Activated T-helper 1 cell treated with anti-CD3 and anti-CD28 coated beads, Interleukin-12 subunit alpha, Interleukin-12 subunit beta, Interleukin-2, Interleukin-4 antibody, amounts not matched to agents 30 ng/mL and 10 ng/mL and 1 ng/mL, durations not matched to agents 14 hours and 24 hours and 36 hours (primary cell): ENCODE measurements at regions not wholly inside any gene's neighbourhood (a gene's known extent, or its start where the extent isn't known, plus 50 kb on each side); places are given as distances from the start of the nearest gene placed in this dataset.
"Not testable (repeated sequence)": the region's sequence is repeated elsewhere in the genome, so short reads cannot be mapped to it uniquely, and the experiment has no call there.

ENCODE experiments used
- DNase-seq: peaks from one replicate; pipeline ENCODE4 v3.0.0; 2021; ENCODE audit warnings: low spot score
- H3K27ac Mint-ChIP-seq: one replicate; pipeline ENCODE4 v1.8.0; 2021; ENCODE audit warnings: mild to moderate bottlenecking, mixed read lengths
- H3K27me3 Mint-ChIP-seq: one replicate; pipeline ENCODE4 v1.8.0; 2022; ENCODE audit warnings: mild to moderate bottlenecking, moderate library complexity, mixed read lengths; ENCODE audit not compliant: insufficient read depth
- H3K36me3 Mint-ChIP-seq: one replicate; pipeline ENCODE4 v1.8.0; 2021; ENCODE audit warnings: low read depth, mixed read lengths
- H3K4me1 Mint-ChIP-seq: one replicate; pipeline ENCODE4 v1.8.0; 2021; ENCODE audit warnings: low read depth, mixed read lengths
- H3K4me3 Mint-ChIP-seq: one replicate; pipeline ENCODE4 v1.8.0; 2021; ENCODE audit warnings: mild to moderate bottlenecking, moderate library complexity, mixed read lengths
- H3K9me3 Mint-ChIP-seq: one replicate; pipeline ENCODE4 v1.8.0; 2021; ENCODE audit warnings: mixed read lengths
- intact Hi-C: fragments of 100-400 bp; cut with micrococcal nuclease; formaldehyde crosslinking; loops from one replicate; pipeline ENCODE4 v1.15.1; 2024

DNA sequence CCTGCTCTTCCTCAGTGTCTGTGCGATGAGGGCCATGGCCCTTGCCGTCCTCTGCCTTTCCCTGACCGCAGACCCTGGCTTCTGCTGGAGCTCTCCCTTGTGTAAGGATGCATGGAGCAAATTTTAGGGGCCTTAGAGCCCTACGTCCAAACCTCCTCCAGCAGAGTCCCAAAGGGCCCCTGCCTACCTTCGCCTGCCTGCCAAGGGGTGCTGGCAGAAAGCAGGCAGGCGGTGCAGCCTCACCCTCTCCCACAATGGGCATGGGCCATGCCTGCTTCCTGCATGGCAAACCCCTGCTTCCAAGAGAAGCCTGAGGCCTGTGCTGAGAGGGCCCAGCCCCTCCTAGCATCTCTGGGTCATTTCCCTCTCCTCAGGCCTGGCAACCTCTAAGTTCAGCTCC is 71.3 kb upstream of the FGF3 start:
- Mint-ChIP-seq H3K36me3 (no peaks in the 10 kb centered on the region), H3K4me3 (no peak overlapping the region), H3K9me3 (no peaks in the 10 kb centered on the region), H3K27me3 (peaks cover 7% of the 10 kb centered on the region), H3K4me1 (no peaks in the 10 kb centered on the region), H3K27ac (no peak overlapping the region)
- DNase-seq = no peak
- intact Hi-C loops = no loop called here

DNA sequence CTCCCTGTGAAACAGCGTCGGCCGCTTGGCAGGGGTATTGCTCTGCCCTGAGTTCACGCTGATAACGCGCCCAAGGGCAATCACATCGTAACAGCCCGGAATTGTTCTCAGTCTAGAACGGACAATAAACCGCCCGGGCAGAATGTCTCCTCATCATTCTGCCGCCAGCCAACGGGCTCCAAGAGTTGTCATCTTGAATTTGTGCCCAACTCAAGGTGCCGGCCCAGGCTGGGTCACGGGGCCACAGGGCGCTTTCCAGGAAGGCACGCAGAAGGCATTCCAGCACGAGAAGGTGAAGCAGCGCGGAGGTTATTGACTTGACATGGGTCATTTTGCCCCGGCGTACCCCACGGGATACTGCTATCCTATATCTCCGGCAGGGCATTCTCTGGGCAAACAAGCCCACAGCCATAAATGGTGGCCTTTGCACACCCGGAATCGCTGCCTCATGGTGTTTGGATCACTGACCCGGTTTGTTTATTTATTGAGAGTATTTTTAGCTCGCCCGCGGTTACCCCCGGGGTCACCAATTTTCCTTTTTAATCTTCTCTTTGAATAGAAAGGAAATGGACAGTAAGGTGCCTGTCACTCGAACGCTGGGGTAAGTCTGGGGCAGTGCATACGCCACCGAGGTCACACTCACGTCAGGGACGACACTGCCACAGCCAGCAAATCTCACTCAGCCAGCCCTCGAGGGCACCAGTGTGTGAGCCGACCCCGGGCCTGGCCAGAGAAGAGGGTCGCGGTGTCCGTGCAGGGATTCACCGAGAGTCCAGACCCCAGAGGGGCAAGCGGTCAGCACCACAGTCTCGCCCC is 72.4 kb upstream of the FGF3 start:
- Mint-ChIP-seq H3K4me1 (no peaks in the 10 kb centered on the region), H3K27me3 (peaks cover 10% of the 10 kb centered on the region), H3K4me3 (no peak overlapping the region), H3K27ac (no peak overlapping the region), H3K9me3 (no peaks in the 10 kb centered on the region), H3K36me3 (no peaks in the 10 kb centered on the region)
- intact Hi-C loops = no loop called here
- no peak for DNase-seq

DNA sequence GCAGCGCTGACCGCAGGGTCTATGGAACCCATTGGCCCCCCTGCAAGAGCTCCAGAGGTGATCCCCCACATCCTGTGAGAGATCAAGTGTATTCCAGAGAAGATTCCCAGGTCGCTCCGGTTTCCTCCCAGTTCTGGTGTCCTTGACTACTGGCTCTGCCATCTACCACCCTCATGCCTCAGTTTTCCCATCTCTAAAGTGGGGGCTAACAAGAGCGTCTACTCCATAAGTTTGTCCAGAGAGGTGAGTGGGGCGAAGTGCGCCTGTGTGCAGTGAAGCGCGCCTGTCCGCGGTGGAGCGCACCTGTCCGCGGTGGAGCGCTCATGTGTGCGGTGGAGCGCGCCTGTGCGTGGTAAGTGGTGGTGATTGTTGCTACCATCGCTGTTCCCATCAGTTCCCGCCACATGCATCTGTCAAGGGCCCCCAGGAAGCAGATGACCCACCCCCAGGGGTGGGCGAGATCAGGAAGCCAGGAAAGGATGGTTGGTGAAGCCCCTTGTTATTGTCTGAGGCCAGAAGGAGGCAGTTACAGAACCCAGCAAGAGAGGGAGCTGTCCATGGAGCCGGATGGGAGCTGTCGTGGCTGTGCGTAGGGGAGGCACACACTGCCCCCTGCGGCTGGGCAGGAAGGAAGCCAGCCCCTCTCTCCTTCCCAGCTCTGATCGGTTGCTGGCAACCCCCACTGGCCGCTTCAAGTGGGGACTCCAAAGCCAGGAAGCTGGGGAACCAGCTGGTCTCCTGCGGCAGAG is 73.2 kb upstream of the FGF3 start:
- no peaks in the 10 kb centered on the region for H3K9me3 Mint-ChIP-seq
- H3K27ac Mint-ChIP-seq = no peak overlapping the region
- H3K4me3 Mint-ChIP-seq = no peak overlapping the region
- intact Hi-C loops = no loop called here
- no peaks in the 10 kb centered on the region for H3K36me3 Mint-ChIP-seq
- H3K27me3 Mint-ChIP-seq = peaks cover 14% of the 10 kb centered on the region
- H3K4me1 Mint-ChIP-seq = no peaks in the 10 kb centered on the region
- no peak for DNase-seq

DNA sequence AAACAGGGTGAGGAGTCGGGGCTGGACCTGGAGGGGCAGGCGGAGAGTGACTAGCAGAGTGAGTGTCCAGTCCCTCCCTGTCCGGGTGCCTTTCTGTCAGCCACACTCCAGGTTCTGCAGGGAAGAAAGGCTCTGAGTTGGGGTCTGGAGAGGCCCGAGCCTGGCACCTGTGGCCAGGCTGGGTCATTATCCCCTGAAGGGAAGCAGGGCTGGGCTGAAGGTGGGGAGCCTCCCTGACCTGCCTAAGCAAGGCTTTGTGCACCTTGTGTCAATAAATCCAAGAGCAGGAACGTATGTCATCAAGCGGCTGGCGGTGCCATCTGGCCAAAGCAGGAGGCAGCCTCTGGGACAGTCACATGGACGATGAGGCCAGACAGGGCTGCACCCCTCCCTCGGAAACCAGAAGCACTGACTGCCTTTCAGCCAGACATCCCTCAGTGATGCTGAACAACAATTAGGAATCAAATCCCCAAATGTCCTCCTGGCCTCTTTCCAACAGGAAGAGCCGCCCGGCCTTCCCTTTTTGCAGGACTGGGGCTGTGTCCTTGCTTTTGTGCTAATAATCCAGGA is 73.9 kb upstream of the FGF3 start:
- no peak overlapping the region for H3K4me3 Mint-ChIP-seq

DNA sequence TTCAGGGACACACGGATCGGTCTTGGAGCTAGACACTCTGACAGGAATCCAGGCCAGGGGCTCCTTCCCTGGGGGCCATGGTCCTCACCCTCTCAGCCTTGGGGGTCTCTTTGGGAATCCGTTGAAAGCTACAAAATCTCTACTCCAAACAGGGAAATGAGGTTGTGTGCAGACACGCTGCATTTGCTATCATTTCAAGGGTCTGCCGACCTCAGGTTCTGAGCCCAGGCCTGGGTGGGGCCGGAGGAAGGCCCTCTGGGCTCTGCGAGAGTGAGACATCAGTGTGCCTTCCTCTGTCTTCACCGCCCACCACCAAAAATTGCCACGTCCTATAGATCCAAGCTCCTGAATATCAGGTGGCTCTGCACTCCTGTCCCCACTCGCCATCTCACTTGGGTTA is 74.4 kb upstream of the FGF3 start:
- H3K27me3 Mint-ChIP-seq = peaks cover 17% of the 10 kb centered on the region
- no peak for DNase-seq
- no peak overlapping the region for H3K27ac Mint-ChIP-seq
- H3K4me1 Mint-ChIP-seq = no peaks in the 10 kb centered on the region
- intact Hi-C loops = no loop called here
- no peaks in the 10 kb centered on the region for H3K9me3 Mint-ChIP-seq
- no peaks in the 10 kb centered on the region for H3K36me3 Mint-ChIP-seq
- H3K4me3 Mint-ChIP-seq = no peak overlapping the region

More for the DNA sequence above, 73.9 kb upstream of the FGF3 start:
- Mint-ChIP-seq H3K27me3 (peaks cover 17% of the 10 kb centered on the region), H3K4me1 (no peaks in the 10 kb centered on the region), H3K9me3 (no peaks in the 10 kb centered on the region), H3K27ac (no peak overlapping the region), H3K36me3 (no peaks in the 10 kb centered on the region)
- DNase-seq = no peak
- intact Hi-C loops = no loop called here

DNA sequence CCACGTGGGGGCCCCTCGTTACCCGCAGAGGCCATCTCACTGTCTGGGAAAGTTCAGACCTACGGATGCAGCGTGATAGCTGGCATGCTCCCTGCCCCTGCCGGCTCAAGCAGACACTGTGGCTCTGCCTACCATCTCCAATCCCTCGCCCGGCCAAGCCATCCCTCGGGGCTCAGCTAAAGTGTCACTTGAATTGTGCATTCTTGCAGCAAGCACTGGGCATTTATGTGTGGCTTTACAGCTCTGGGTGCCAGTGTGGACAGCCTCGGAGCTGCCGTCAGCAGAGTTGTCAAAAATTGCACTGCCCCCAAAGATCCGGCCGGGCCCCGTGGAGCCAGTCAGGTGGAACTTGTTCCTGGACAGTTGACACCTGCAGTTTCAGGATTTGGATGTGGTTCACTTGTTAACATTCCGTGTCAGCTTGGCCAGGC is 75.0 kb upstream of the FGF3 start:
- intact Hi-C loops = no loop called here
- H3K27ac Mint-ChIP-seq = no peak overlapping the region
- H3K36me3 Mint-ChIP-seq = no peaks in the 10 kb centered on the region
- H3K4me3 Mint-ChIP-seq = no peak overlapping the region
- no peaks in the 10 kb centered on the region for H3K9me3 Mint-ChIP-seq
- H3K27me3 Mint-ChIP-seq = peaks cover 17% of the 10 kb centered on the region
- DNase-seq = no peak
- no peaks in the 10 kb centered on the region for H3K4me1 Mint-ChIP-seq

DNA sequence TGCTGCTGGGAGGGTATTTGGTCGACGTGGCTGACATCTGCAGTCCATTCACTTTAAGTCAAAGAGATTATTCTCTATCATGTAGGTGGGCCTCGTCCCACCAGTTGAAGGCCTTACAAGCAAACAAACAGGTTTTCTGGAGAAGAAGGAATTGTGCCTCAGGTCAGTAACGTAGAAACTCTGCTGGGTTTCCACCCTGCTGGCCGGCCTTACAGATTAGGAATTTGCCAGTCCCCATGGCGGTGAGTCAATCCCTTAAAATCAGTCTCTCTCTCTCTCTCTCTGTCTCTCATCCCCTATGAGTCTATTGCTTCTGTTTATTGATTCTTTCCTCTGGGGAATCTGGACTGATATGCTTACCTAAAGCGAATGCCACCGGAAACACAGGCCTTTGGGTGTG is 75.4 kb upstream of the FGF3 start:
- Mint-ChIP-seq H3K4me3 (no peak overlapping the region), H3K9me3 (no peaks in the 10 kb centered on the region), H3K4me1 (no peaks in the 10 kb centered on the region), H3K27ac (no peak overlapping the region), H3K36me3 (no peaks in the 10 kb centered on the region), H3K27me3 (peaks cover 17% of the 10 kb centered on the region)
- DNase-seq = no peak
- intact Hi-C loops = no loop called here

DNA sequence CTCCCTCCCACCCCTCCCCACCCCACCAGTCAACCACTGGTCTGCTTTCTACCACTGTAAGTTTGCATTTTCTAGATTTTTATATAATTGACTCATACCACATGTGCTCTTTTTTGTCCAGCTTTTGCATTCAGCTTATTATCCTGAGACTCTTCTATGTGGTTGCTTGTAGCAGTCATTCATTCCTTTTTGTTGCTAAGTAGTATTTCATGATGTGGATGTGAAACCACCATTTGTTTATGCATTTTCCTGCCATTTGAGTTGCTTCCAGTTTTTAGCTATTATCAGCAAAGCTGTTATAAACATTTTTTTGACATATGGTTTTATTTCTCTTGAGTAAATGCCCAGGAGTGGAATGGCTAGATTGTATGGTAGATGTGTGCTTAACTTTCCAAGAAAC is 77.0 kb upstream of the FGF3 start:
- Mint-ChIP-seq H3K4me3 (no peak overlapping the region), H3K36me3 (no peaks in the 10 kb centered on the region), H3K4me1 (no peaks in the 10 kb centered on the region), H3K27me3 (peaks cover 14% of the 10 kb centered on the region), H3K9me3 (no peaks in the 10 kb centered on the region), H3K27ac (no peak overlapping the region)
- DNase-seq = no peak
- intact Hi-C loops = no loop called here

DNA sequence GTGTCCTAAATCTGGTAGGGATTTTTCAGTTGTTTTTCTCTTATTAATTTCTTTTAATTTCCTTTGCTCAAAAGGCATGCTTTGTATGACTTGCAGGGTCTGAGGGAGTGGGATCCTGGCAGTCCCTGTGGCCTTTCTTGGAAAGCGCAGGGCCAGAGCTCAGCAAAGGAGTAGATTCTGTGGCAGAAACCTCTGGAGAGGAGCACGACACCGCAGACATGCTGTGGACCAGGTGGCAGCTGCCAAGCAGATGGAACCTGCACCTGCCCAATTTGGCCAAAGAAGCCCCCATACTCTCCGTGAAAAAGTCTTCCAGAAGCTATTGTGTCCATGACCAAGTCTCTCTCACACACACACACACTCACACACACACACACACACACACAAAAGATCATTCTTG is 78.9 kb upstream of the FGF3 start:
- H3K36me3 Mint-ChIP-seq = no peaks in the 10 kb centered on the region
- intact Hi-C loops = no loop called here
- no peak overlapping the region for H3K4me3 Mint-ChIP-seq
- peaks cover 14% of the 10 kb centered on the region for H3K27me3 Mint-ChIP-seq
- no peak for DNase-seq
- no peaks in the 10 kb centered on the region for H3K4me1 Mint-ChIP-seq
- no peaks in the 10 kb centered on the region for H3K9me3 Mint-ChIP-seq
- no peak overlapping the region for H3K27ac Mint-ChIP-seq

DNA sequence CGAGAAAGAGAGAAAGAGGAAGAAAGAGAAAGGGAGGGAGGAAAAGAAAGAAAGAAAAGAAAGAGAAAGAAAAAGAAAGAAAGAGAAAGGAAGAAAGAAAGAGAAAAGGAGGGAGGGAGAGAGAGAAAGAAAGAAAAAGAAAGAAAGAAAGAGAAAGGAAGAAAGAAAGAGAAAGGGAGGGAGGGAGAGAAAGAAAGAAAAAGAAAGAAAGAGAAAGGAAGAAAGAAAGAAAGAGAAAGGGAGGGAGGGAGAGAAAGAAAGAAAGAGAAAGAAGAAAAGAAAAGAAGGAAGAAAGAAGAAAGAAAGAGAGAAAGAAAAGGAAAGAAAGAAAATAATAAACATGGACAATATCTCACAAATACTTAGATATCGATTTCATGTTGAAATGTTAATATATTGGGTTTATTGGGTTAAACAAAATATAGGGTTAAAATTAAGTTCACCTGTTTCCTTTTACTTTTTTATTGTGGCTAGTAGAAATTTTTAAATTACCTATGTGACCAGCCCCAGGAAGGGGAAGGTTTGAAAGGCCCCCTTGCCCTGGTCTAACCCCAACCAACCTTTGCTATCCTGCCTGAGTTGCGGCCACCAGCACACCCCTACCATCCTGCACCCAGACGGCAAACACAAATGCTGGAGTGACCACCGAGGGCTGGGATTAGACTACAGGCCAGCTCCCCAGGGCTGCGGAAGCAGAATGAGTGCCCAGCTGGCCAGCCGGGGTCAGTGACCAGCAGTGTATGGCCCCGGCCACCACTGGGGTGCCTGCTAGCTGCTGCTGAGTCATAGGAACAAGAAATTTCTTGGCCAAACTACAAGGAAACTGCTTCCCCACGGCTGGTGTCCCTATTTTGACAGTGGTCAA is 81.0 kb upstream of the FGF3 start:
- intact Hi-C loops = no loop called here
- no peaks in the 10 kb centered on the region for H3K9me3 Mint-ChIP-seq
- no peaks in the 10 kb centered on the region for H3K4me1 Mint-ChIP-seq
- H3K27ac Mint-ChIP-seq = no peak overlapping the region
- DNase-seq = no peak
- H3K27me3 Mint-ChIP-seq = peaks cover 14% of the 10 kb centered on the region
- H3K4me3 Mint-ChIP-seq = no peak overlapping the region
- H3K36me3 Mint-ChIP-seq = no peaks in the 10 kb centered on the region

DNA sequence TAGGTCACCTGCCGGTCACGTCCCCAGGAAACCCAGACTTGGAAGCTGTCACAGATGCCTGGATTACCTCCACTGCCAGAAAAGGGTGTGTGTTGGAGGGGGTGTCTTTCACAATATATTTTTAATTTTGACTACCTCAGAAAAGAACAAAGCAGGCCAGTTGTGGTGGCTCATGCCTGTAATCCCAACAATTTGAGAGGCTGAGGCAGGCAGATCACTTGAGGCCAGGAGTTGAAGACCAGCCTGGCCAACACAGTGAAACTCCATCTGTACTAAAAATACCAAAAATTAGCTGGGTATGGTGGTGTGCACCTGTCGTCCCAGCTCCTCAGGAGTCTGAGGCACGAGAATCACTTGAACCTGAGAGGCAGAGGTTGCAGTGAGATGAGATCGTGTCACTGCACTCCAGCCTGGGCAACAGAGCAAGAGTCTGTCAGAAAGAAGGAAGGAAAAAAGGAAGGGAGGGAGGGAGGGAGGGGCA is 81.6 kb upstream of the FGF3 start:
- H3K9me3 Mint-ChIP-seq, H3K27ac Mint-ChIP-seq, intact Hi-C loops, H3K4me1 Mint-ChIP-seq, H3K4me3 Mint-ChIP-seq, H3K36me3 Mint-ChIP-seq, DNase-seq: not testable (repeated sequence)
- H3K27me3 Mint-ChIP-seq = peaks cover 14% of the 10 kb centered on the region

DNA sequence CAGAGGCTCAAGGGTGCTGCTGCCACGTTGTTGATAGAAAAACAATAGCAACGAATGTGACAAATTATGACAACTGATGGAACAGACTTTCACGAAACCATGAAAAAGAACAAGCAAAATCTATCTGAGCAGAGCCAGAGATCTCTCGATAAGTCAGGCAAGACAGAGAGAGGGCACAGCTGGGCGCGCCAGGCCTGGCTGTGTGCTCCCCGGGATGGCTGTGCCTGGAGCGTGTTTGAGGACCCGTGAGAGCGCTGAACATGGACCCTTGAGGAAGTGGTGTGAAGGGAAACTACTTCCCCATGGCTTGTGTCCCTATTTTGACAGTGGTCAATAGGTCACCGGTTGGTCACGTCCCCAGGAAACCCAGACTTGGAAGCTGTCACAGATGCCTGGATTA is 83.1 kb upstream of the FGF3 start:
- Mint-ChIP-seq H3K9me3 (no peaks in the 10 kb centered on the region), H3K27me3 (peaks cover 7% of the 10 kb centered on the region), H3K4me1 (no peaks in the 10 kb centered on the region), H3K4me3 (no peak overlapping the region), H3K27ac (no peak overlapping the region), H3K36me3 (no peaks in the 10 kb centered on the region)
- intact Hi-C loops = no loop called here
- no peak for DNase-seq
